Fibroblast of pulmonary artery (primary cell): ENCODE measurements at regions not wholly inside any gene's neighbourhood (a gene's known extent, or its start where the extent isn't known, plus 50 kb on each side); places are given as distances from the start of the nearest gene placed in this dataset.

Source experiments
- DNase-seq: peaks from one replicate; pipeline ENCODE4 v3.0.0-alpha.2; 2010; ENCODE audit warnings: low read depth
- H3K4me3 ChIP-seq: replicated peaks from 2 replicates; pipeline ENCODE4 v1.5.1; 2011; ENCODE audit warnings: low read depth, mild to moderate bottlenecking, control low read depth, low read length, moderate library complexity
- CTCF ChIP-seq: IDR thresholded peaks from 2 replicates; pipeline ENCODE4 v1.5.1; 2011; ENCODE audit warnings: mild to moderate bottlenecking, control low read depth, low read length, inconsistent platforms; ENCODE audit errors: missing control alignments

- TF ChIP-seq CTCF = no peak
- no peak for DNase-seq
Observed at GRCh38 chr2:107592280-107592624, 234.4 kb upstream of the RGPD4 start.

GRCh38 chr2:107595285-107595684 lies 231.4 kb upstream of the RGPD4 start:
- DNase-seq = no peak
- no peak for TF ChIP-seq CTCF
- no peak overlapping the region for H3K4me3 ChIP-seq

More at GRCh38 chr2:107592280-107592624, 234.4 kb upstream of the RGPD4 start:
- no peak overlapping the region for H3K4me3 ChIP-seq

GRCh38 chr2:107595749-107596148 lies 230.9 kb upstream of the RGPD4 start:
- no peak for TF ChIP-seq CTCF
- H3K4me3 ChIP-seq = no peak overlapping the region
- DNase-seq = peak; percentile 60

GRCh38 chr2:107597507-107597906 lies 229.2 kb upstream of the RGPD4 start:
- no peak overlapping the region for H3K4me3 ChIP-seq
- DNase-seq = no peak
- TF ChIP-seq CTCF = no peak

GRCh38 chr2:107602801-107603200 lies 223.9 kb upstream of the RGPD4 start:
- no peak for DNase-seq
- H3K4me3 ChIP-seq = no peak overlapping the region
- TF ChIP-seq CTCF = no peak

GRCh38 chr2:107607054-107607453 lies 219.6 kb upstream of the RGPD4 start:
- no peak for DNase-seq
- no peak overlapping the region for H3K4me3 ChIP-seq
- TF ChIP-seq CTCF = no peak

- H3K4me3 ChIP-seq = no peak overlapping the region
- no peak for DNase-seq
Observed at GRCh38 chr2:107607473-107607872, 219.2 kb upstream of the RGPD4 start.

More at GRCh38 chr2:107607473-107607872, 219.2 kb upstream of the RGPD4 start:
- TF ChIP-seq CTCF = no peak
